ENCODE measurements at regions not wholly inside any gene's neighbourhood (a gene's known extent, or its start where the extent isn't known, plus 50 kb on each side); places are given as distances from the start of the nearest gene placed in this dataset.

DNA sequence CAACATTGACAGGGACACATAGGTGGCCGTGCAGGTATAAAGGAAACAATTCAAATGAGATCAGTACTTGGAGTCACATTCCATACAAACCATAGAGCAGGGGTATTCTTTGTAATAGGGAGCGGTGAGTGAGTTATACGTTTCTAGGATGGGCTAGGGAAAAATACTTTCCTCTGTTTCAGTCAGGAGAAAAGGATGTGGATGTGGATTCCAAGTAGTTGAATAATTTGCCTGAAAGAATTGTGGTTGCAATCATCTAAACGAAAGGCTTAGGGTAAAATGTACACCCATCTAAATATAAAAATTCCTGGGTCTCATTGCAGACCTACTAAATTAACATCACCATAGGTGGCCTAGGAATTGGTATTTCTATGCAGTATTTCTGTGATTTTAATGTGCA is 270.7 kb upstream of the IGFBP3 start:
- TF ChIP-seq, protein P1, sequence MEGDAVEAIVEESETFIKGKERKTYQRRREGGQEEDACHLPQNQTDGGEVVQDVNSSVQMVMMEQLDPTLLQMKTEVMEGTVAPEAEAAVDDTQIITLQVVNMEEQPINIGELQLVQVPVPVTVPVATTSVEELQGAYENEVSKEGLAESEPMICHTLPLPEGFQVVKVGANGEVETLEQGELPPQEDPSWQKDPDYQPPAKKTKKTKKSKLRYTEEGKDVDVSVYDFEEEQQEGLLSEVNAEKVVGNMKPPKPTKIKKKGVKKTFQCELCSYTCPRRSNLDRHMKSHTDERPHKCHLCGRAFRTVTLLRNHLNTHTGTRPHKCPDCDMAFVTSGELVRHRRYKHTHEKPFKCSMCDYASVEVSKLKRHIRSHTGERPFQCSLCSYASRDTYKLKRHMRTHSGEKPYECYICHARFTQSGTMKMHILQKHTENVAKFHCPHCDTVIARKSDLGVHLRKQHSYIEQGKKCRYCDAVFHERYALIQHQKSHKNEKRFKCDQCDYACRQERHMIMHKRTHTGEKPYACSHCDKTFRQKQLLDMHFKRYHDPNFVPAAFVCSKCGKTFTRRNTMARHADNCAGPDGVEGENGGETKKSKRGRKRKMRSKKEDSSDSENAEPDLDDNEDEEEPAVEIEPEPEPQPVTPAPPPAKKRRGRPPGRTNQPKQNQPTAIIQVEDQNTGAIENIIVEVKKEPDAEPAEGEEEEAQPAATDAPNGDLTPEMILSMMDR (IDR thresholded peaks at IDR 0.05) = no peak

DNA sequence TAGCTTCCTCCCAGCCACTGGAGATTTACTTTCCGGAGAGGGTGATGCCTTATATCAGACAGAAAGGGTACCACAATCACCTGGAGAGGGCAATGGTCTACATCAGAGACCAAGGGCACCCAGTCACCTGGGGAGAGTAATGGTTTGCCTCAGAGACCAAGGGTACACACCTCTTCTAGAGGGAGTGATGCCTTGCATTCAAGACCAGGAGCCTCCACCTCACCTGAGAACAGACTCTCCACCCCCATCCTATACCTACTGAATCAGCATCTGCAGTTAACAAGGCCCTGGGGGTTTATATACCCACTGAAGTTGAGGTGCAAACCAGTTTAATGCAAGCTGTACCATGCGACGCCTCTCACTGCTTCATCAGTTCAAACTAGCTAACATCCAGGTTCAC is 270.2 kb upstream of the IGFBP3 start:
- TF ChIP-seq, protein P1 (IDR thresholded peaks at IDR 0.05) = no peak

DNA sequence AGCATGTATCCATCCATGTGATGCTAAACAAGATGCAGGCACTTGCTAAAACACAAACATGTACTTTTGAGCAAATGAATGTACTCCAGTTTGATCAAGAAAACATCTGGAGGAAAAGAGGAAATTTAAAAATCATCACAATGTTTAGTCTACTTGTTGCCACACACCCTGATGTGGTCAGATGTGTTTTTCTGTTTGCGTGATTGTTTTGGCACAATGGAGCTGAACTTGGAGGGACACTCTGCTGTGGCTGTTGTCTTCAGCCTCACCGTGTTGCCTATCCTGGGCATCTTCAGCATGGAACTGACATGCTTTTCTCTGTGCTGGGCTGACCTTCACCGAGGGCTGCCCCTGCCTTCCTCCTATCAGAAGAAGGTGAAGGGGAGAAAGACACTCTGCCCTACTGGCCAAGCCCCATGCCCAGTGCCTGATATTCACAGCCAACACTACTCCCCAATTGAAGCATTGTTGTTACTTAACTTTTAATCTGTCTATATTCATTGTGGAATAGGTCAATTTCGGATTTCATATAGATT is 268.3 kb upstream of the IGFBP3 start:
- TF ChIP-seq, protein P1 (IDR thresholded peaks at IDR 0.05) = no peak

DNA sequence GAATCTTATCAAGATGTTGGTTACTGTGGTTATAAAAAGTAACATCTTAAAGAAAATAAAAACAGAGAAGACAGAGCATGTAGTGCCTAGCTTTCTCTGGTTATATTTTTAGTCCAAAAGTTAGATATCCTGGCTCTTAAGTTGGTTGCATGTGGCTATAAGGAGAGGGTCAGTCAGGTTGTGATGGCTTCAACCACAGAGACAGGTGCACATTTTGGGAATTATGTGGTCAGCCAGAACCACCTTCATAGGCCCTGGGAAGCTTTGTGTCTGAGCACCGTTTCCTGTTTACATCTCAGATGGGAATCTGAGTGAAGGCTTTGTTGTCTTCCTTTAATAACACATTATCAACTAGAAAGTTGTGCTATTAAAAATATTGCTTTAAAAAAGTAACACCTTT is 265.1 kb upstream of the IGFBP3 start:
- TF ChIP-seq, protein P1 (IDR thresholded peaks at IDR 0.05) = no peak

DNA sequence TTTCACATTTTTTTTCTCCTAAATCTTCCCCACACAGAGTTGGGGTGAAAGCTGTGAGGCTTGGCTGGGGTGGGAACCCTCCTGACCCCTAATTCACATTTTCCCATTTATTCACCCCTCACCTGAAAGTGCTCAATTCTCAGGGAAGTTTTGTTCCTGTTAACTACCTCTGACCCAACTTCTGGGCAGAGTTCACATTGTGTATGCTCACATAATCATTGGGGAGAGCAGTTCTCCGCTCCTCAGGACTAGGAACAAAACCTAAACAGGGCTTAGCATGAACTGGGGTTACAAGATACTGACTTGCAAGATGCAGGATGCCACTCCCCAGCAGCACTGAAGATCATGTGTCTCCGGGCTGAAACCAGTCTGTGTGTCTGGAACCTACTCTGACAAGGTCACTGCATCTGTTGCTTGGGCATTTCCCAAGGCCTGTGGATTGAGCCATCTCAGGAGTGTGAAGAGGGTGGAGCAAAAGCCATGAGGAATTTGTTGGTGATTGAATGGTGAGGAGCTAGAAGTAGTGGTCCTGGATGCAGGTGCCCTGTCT is 258.1 kb upstream of the IGFBP3 start:
- TF ChIP-seq, protein P1 (IDR thresholded peaks at IDR 0.05) = no peak

DNA sequence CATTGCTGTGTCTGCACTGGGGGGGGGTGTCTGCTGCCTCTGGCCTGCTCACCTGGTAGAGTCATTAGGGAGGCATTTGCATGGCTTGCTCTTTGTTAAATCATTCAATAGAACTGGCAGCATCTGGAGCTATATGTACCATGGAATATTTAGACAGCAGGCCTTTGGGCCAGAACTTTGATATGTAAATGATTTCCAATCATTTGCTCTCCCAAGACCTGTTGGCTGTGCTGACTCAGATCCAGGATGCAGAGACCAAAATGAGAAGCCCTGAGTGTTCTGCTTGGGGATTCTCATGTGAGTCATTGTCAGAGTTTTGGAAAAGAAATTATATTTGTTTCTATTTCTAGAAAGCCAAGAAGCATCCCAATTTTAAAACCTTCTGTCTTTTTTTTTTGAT is 257.6 kb upstream of the IGFBP3 start:
- TF ChIP-seq, protein P1 (IDR thresholded peaks at IDR 0.05) = no peak

DNA sequence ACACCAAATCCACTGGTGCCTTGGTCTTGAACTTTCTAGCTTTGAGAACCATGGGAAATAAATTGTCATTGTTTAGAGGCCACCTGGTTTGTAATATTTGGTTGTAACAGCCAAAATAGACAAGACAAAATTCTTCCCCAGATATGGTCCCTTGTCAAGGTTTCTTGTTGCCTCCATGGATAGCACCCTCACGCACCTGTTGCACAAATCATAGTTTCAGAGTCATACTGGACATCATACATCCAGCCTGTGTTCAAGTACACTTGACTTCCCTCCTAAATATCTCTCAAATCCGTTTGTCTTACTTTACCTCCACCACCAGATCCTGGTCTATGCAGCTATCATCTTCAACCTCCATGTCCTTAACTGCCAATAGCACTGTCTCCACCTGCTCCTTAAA is 256.7 kb upstream of the IGFBP3 start:
- TF ChIP-seq, protein P1 (IDR thresholded peaks at IDR 0.05) = no peak

DNA sequence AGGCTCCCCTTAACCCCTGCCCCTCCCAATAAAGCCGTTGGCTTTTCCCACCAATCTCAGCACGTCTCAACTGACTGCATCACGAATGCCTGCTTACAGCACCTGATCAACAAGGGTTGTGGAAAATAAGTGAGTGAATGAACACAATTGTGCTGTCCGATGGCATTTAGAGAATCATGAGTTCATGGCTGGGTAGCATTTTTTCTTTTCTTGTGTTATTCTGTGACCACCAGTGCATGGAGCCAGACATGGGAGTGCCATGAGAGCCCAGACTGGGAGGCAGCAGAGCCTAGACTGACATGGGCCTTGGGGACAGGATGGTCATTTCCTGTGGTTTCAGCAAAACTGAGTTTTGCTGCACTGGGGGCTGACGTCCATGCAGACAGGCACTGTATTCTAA is 254.1 kb upstream of the IGFBP3 start:
- TF ChIP-seq, protein P1 (IDR thresholded peaks at IDR 0.05) = no peak

Data from LNCAP (cell line).